HEK293 (cell line): ENCODE measurements at regions not wholly inside any gene's neighbourhood (a gene's known extent, or its start where the extent isn't known, plus 50 kb on each side); places are given as distances from the start of the nearest gene placed in this dataset.

Experiments
- CTCF ChIA-PET: fragments of 350-600 bp; formaldehyde crosslinking; extraction: SDS; loops from one replicate; lab custom pipeline; 2021; ENCODE audit warnings: antibody characterized with exemption; lab: Yijun Ruan, JAX
- POLR2A ChIA-PET: fragments of 300-600 bp; formaldehyde crosslinking; extraction: SDS; loops from one replicate; lab custom pipeline; 2020; ENCODE audit warnings: antibody characterized with exemption, inconsistent platforms; lab: Yijun Ruan, JAX
- H3K27ac ChIP-seq: fragments of 200-500 bp; sonication (Bioruptor generic); 2 replicates; pipeline ENCODE4 v1.5.1; 2014; ENCODE audit warnings: low read depth, low read length, control low read depth, inconsistent platforms; ENCODE audit errors: extremely low read depth
- H3K36me3 ChIP-seq, 2 experiments: fragments of 200-500 bp in 1 of 2; sonication (Bioruptor generic) in 1 of 2; 1 replicate in 1 of 2; 2 replicates in 1 of 2; pipeline ENCODE4 v1.5.1; 2014 to 2017; ENCODE audit warnings: inconsistent platforms in 2 of 2, low read length in 2 of 2; ENCODE audit not compliant: control insufficient read depth in 2 of 2, insufficient read depth in 1 of 2
- H3K4me1 ChIP-seq: fragments of 200-500 bp; sonication (Bioruptor generic); 2 replicates; pipeline ENCODE4 v1.5.1; 2014; ENCODE audit warnings: mild to moderate bottlenecking, low read length, inconsistent platforms; ENCODE audit not compliant: control insufficient read depth, insufficient read depth
- H3K4me3 ChIP-seq: 2 replicates; pipeline ENCODE4 v1.5.1; 2011; ENCODE audit warnings: low read depth, mild to moderate bottlenecking, control low read depth, low read length, moderate library complexity
- H3K9me3 ChIP-seq: fragments of 200-500 bp; sonication (Bioruptor generic); 2 replicates; pipeline ENCODE4 v1.5.1; 2014; ENCODE audit warnings: low read depth, low read length, inconsistent platforms; ENCODE audit not compliant: control insufficient read depth, insufficient read depth
- SCRT2 ChIP-seq: fragments of 450-650 bp; formaldehyde crosslinking; IDR thresholded peaks from 2 replicates; pipeline ENCODE4 v1.5.1; 2016; ENCODE audit warnings: missing biosample characterization, missing genetic modification characterization
- YY1 ChIP-seq: fragments of 450-650 bp; formaldehyde crosslinking; IDR thresholded peaks from 2 replicates; pipeline ENCODE4 v1.5.1; 2018; ENCODE audit warnings: missing biosample characterization, missing genetic modification characterization
- ZBTB20 ChIP-seq: fragments of 450-650 bp; formaldehyde crosslinking; IDR thresholded peaks from 2 replicates; pipeline ENCODE4 v1.5.1; 2016; ENCODE audit warnings: missing biosample characterization, missing genetic modification characterization
- ZNF114 ChIP-seq: fragments of 450-650 bp; formaldehyde crosslinking; IDR thresholded peaks from 2 replicates; pipeline ENCODE4 v1.5.0; 2017; ENCODE audit warnings: missing biosample characterization, missing genetic modification characterization
- ZNF140 ChIP-seq: fragments of 450-650 bp; formaldehyde crosslinking; IDR thresholded peaks from 2 replicates; pipeline ENCODE4 v1.5.1; 2016; ENCODE audit warnings: missing biosample characterization, missing genetic modification characterization
- ZNF24 ChIP-seq: fragments of 450-650 bp; formaldehyde crosslinking; IDR thresholded peaks from 2 replicates; pipeline ENCODE4 v1.5.1; 2016; ENCODE audit warnings: missing biosample characterization, missing genetic modification characterization
- ZNF292 ChIP-seq: fragments of 450-650 bp; formaldehyde crosslinking; IDR thresholded peaks from 2 replicates; pipeline ENCODE4 v1.5.1; 2016; ENCODE audit warnings: low read depth, missing biosample characterization, missing genetic modification characterization, borderline replicate concordance
- ZNF48 ChIP-seq: fragments of 450-650 bp; formaldehyde crosslinking; IDR thresholded peaks from 2 replicates; pipeline ENCODE4 v1.5.1; 2016; ENCODE audit warnings: missing biosample characterization, missing genetic modification characterization
- ZNF518A ChIP-seq: fragments of 450-650 bp; formaldehyde crosslinking; conservative IDR thresholded peaks from 2 replicates; pipeline ENCODE4 v1.5.1; 2016; ENCODE audit warnings: low read depth, missing biosample characterization, missing genetic modification characterization
- ZNF664 ChIP-seq: fragments of 450-650 bp; formaldehyde crosslinking; IDR thresholded peaks from 2 replicates; pipeline ENCODE4 v1.5.1; 2016; ENCODE audit warnings: missing biosample characterization, missing genetic modification characterization
- ZNF701 ChIP-seq: fragments of 450-650 bp; formaldehyde crosslinking; IDR thresholded peaks from 2 replicates; pipeline ENCODE4 v1.5.1; 2016; ENCODE audit warnings: missing biosample characterization, missing genetic modification characterization
- ZNF830 ChIP-seq: fragments of 450-650 bp; IDR thresholded peaks from 2 replicates; pipeline ENCODE4 v1.5.0; 2018; ENCODE audit warnings: missing biosample characterization, missing genetic modification characterization, low read depth, mild to moderate bottlenecking, moderate library complexity
- ZSCAN16 ChIP-seq: fragments of 450-650 bp; formaldehyde crosslinking; IDR thresholded peaks from 2 replicates; pipeline ENCODE4 v1.5.1; 2016; ENCODE audit warnings: missing biosample characterization, missing genetic modification characterization
- TF ChIP-seq, protein P1 (sequence below): fragments of 450-650 bp; formaldehyde crosslinking; conservative IDR thresholded peaks from 2 replicates; pipeline ENCODE4 v1.5.1; 2016; ENCODE audit warnings: low read depth, missing biosample characterization, missing genetic modification characterization
- TF ChIP-seq, protein P2 (sequence below): fragments of 450-650 bp; IDR thresholded peaks from 2 replicates; pipeline ENCODE4 v1.5.1; 2018; ENCODE audit warnings: missing biosample characterization, missing genetic modification characterization

DNA sequence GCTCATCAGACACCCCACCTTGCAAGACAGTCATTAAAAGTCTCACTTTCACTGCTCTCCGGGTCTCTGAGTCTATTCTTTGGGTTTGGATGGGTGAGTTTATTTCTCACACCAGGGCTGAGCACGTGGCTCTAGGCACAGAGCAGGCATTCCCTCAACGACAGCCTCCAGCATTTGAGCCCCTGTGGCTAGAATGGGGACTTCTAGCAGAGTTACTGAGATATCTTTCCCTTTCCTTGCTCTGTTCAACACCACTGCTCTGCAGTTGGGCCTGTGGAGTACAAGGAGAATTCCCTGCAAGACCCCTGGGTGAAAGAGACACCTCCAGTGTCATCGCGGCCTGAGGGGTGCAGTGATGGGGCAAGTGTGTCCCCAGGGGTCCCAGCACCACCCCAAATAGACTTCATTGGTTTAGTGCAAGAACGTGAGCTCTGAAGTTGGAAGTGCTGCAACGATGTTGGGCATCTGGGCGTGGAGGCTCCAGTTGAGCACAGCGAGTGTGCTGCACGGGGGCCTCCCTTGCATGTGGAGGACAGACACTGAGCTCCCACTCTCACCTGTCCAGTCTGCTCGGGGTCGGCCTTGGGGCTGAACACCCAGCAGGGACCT, 184.1 kb upstream of the HS6ST1 start:
- H3K4me3 ChIP-seq: no peak overlapping the region
- TF ChIP-seq ZNF114 (tag by site-specific recombination) (no peak), ZNF701 (tag by site-specific recombination) (no peak), YY1 (tag by site-specific recombination) (no peak), ZNF292 (no peak), ZNF48 (no peak), ZNF518A (tag by site-specific recombination) (no peak), SCRT2 (tag by site-specific recombination) (no peak), ZNF830 (tag by site-specific recombination) (no peak), ZNF24 (tag by site-specific recombination) (no peak), ZBTB20 (tag by site-specific recombination) (no peak), ZNF664 (tag by site-specific recombination) (no peak), ZSCAN16 (tag by site-specific recombination) (no peak), ZNF140 (tag by site-specific recombination) (no peak)
- TF ChIP-seq, protein P1, sequence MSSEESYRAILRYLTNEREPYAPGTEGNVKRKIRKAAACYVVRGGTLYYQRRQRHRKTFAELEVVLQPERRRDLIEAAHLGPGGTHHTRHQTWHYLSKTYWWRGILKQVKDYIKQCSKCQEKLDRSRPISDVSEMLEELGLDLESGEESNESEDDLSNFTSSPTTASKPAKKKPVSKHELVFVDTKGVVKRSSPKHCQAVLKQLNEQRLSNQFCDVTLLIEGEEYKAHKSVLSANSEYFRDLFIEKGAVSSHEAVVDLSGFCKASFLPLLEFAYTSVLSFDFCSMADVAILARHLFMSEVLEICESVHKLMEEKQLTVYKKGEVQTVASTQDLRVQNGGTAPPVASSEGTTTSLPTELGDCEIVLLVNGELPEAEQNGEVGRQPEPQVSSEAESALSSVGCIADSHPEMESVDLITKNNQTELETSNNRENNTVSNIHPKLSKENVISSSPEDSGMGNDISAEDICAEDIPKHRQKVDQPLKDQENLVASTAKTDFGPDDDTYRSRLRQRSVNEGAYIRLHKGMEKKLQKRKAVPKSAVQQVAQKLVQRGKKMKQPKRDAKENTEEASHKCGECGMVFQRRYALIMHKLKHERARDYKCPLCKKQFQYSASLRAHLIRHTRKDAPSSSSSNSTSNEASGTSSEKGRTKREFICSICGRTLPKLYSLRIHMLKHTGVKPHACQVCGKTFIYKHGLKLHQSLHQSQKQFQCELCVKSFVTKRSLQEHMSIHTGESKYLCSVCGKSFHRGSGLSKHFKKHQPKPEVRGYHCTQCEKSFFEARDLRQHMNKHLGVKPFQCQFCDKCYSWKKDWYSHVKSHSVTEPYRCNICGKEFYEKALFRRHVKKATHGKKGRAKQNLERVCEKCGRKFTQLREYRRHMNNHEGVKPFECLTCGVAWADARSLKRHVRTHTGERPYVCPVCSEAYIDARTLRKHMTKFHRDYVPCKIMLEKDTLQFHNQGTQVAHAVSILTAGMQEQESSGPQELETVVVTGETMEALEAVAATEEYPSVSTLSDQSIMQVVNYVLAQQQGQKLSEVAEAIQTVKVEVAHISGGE (tag by site-specific recombination): no peak
- TF ChIP-seq, protein P2, sequence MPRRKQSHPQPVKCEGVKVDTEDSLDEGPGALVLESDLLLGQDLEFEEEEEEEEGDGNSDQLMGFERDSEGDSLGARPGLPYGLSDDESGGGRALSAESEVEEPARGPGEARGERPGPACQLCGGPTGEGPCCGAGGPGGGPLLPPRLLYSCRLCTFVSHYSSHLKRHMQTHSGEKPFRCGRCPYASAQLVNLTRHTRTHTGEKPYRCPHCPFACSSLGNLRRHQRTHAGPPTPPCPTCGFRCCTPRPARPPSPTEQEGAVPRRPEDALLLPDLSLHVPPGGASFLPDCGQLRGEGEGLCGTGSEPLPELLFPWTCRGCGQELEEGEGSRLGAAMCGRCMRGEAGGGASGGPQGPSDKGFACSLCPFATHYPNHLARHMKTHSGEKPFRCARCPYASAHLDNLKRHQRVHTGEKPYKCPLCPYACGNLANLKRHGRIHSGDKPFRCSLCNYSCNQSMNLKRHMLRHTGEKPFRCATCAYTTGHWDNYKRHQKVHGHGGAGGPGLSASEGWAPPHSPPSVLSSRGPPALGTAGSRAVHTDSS (tag by site-specific recombination): no peak
- no peaks in the 10 kb centered on the region for H3K9me3 ChIP-seq
- H3K36me3 ChIP-seq: no peaks in the 10 kb centered on the region
- H3K27ac ChIP-seq: no peak overlapping the region
- no peaks in the 10 kb centered on the region for H3K4me1 ChIP-seq
- CTCF ChIA-PET: no interaction called here
- POLR2A ChIA-PET: no interaction called here
